Activated CD8-positive, alpha-beta T cell treated with anti-CD3 and anti-CD28 coated beads for 36 hours (primary cell): ENCODE measurements at regions not wholly inside any gene's neighbourhood (a gene's known extent, or its start where the extent isn't known, plus 50 kb on each side); places are given as distances from the start of the nearest gene placed in this dataset.

Experiments
- ATAC-seq: fragments of 200-7000 bp; cut with Tn5 transposase; one replicate; pipeline ENCODE4 v1.10.0; 2021; ENCODE audit warnings: mild to moderate bottlenecking, moderate library complexity
- CTCF ChIA-PET: fragments of 350-600 bp; sonication (Branson Sonifier 250); formaldehyde crosslinking; loops from one replicate; lab custom pipeline; 2021; ENCODE audit warnings: antibody characterized with exemption; lab: Charles Lee
- POLR2A ChIA-PET: fragments of 350-600 bp; sonication (Branson Sonifier 250); formaldehyde crosslinking; loops from one replicate; lab custom pipeline; 2021; ENCODE audit warnings: antibody characterized with exemption; lab: Charles Lee
- DNase-seq: peaks from one replicate; pipeline ENCODE4 v3.0.0-alpha.2; 2020
- H3K27ac Mint-ChIP-seq: one replicate; pipeline ENCODE4 v1.8.0; 2021; ENCODE audit warnings: mild to moderate bottlenecking, mixed read lengths
- H3K27me3 Mint-ChIP-seq: one replicate; pipeline ENCODE4 v1.8.0; 2021; ENCODE audit warnings: mixed read lengths
- H3K36me3 Mint-ChIP-seq: one replicate; pipeline ENCODE4 v1.8.0; 2021; ENCODE audit warnings: low read depth, mixed read lengths
- H3K4me1 Mint-ChIP-seq: one replicate; pipeline ENCODE4 v1.8.0; 2021; ENCODE audit warnings: low read depth, mixed read lengths
- H3K4me3 Mint-ChIP-seq: one replicate; pipeline ENCODE4 v1.8.0; 2021; ENCODE audit warnings: mild to moderate bottlenecking, moderate library complexity, mixed read lengths
- H3K9me3 Mint-ChIP-seq: one replicate; pipeline ENCODE4 v1.8.0; 2021; ENCODE audit warnings: mixed read lengths
- intact Hi-C: fragments of 100-400 bp; cut with micrococcal nuclease; formaldehyde crosslinking; loops from one replicate; pipeline ENCODE4 v1.10.0; 2022
- TF ChIP-seq, protein P1 (sequence below): fragments of 200-600 bp; IDR thresholded peaks from one replicate; pipeline ENCODE4 v1.8.0; 2022; ENCODE audit warnings: antibody characterized with exemption, mild to moderate bottlenecking

DNA sequence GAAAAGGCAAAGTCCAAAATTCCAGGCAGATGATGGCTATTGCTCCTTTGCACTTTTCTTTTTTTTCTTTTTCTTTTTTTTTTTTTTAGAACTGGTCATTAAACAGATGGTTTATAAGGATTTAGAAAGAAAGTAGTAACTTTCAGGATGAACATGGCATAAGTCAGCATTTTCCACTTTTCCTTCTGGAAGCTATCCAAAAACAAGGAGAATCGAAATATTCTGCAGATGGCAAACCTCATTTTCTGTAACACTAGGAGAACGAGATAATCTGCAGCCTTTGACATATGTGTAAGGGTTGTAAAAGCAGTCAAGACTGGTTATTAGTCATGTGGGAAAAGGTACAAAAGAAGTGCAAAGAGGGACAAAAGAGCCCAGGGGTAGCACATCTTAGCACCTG, 69.1 kb upstream of the PUM3 start:
- Mint-ChIP-seq H3K27me3 (peaks cover 17% of the 10 kb centered on the region), H3K36me3 (no peaks in the 10 kb centered on the region), H3K9me3 (no peaks in the 10 kb centered on the region), H3K4me3 (no peak overlapping the region), H3K4me1 (no peaks in the 10 kb centered on the region), H3K27ac (no peak overlapping the region)
- TF ChIP-seq, protein P1, sequence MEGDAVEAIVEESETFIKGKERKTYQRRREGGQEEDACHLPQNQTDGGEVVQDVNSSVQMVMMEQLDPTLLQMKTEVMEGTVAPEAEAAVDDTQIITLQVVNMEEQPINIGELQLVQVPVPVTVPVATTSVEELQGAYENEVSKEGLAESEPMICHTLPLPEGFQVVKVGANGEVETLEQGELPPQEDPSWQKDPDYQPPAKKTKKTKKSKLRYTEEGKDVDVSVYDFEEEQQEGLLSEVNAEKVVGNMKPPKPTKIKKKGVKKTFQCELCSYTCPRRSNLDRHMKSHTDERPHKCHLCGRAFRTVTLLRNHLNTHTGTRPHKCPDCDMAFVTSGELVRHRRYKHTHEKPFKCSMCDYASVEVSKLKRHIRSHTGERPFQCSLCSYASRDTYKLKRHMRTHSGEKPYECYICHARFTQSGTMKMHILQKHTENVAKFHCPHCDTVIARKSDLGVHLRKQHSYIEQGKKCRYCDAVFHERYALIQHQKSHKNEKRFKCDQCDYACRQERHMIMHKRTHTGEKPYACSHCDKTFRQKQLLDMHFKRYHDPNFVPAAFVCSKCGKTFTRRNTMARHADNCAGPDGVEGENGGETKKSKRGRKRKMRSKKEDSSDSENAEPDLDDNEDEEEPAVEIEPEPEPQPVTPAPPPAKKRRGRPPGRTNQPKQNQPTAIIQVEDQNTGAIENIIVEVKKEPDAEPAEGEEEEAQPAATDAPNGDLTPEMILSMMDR = no peak
- POLR2A ChIA-PET = no interaction called here
- DNase-seq = no peak
- intact Hi-C loops = no loop called here
- CTCF ChIA-PET = no interaction called here
- ATAC-seq = no peak

DNA sequence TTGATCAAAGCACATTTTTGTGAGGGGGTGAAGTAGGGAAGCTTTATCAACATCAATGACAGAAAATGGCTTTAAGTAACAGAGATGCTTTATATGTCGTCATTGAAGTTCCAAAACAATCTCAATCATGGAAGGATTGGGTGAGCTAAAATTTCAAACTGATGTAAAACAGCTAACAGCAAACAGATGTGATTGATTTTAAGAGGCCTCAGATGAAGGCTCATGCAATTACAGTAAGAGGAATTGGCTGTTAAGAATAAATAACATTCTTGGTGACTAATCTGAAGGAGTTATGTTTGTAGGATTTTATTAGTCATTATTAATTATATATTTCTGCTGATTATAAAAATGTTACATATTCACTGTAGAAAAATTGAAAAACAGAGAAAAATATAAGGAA, 63.5 kb upstream of the PUM3 start:
- Mint-ChIP-seq H3K4me1 (no peaks in the 10 kb centered on the region), H3K27ac (no peak overlapping the region), H3K27me3 (peaks cover 28% of the 10 kb centered on the region), H3K9me3 (no peaks in the 10 kb centered on the region), H3K4me3 (no peak overlapping the region), H3K36me3 (no peaks in the 10 kb centered on the region)
- TF ChIP-seq, protein P1 = no peak
- ChIA-PET CTCF (interaction anchor here (1.1 kb wide), 1 partner anchor 43 kb away, joined by 3 read pairs; no protein-coding TSS in a partner anchor), POLR2A (no interaction called here)
- intact Hi-C loops = no loop called here
- DNase-seq = no peak
- no peak for ATAC-seq

DNA sequence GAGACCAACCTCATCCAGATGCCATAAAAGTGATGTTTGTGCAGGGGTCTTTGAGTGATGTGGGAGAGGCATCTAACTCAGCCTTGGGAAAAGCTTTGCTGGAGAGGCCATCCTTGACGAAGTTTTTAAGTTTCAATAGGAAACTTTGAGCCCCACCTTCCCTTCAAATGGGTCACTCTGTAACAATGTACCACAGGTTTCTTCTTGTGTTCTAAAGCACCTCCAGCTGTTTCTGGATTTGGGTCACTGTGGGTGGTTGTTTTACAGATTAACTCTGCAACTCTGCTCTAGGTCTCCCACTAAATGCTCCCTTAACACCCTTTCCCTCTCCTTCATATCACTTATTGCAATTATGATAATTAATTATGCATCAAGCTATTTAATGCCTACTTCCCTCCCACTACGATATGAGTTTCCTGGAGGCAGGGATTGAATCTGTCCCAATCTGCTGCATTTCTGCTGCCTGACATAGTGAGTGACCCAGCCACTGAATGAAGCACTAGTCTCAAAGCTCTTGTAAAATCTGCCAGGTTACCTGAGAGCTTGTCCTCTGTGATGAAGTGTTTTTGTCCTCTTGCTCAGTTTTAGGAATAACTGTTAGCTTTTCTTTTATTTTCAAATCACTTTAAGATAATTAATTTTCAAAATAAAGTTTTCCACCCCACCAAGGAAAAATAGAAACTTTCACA, 60.5 kb upstream of the PUM3 start:
- POLR2A ChIA-PET = no interaction called here
- Mint-ChIP-seq H3K9me3 (no peaks in the 10 kb centered on the region), H3K27ac (no peak overlapping the region), H3K4me1 (no peaks in the 10 kb centered on the region), H3K36me3 (no peaks in the 10 kb centered on the region), H3K27me3 (peaks cover 21% of the 10 kb centered on the region), H3K4me3 (no peak overlapping the region)
- DNase-seq (no peak), ATAC-seq (no peak)
- intact Hi-C loops = no loop called here
- CTCF ChIA-PET = no interaction called here
- TF ChIP-seq, protein P1 = no peak
